NOMO-1 treated with dmso at 0.1 percent for 144 hours (cell line): ENCODE measurements at regions not wholly inside any gene's neighbourhood (a gene's known extent, or its start where the extent isn't known, plus 50 kb on each side); places are given as distances from the start of the nearest gene placed in this dataset.

Source experiments
- DNase-seq: peaks from one replicate; lab custom pipeline; 2025; ENCODE audit not compliant: unreplicated experiment; lab: John Stamatoyannopoulos, UW

GRCh38 chr22:44424359-44424682 is 73.7 kb downstream of the RTL6 start:
- no peak for DNase-seq

GRCh38 chr22:44423556-44424358 is 74.3 kb downstream of the RTL6 start:
- no peak for DNase-seq

GRCh38 chr22:44422746-44423380 is 75.2 kb downstream of the RTL6 start:
- DNase-seq = no peak

DNA sequence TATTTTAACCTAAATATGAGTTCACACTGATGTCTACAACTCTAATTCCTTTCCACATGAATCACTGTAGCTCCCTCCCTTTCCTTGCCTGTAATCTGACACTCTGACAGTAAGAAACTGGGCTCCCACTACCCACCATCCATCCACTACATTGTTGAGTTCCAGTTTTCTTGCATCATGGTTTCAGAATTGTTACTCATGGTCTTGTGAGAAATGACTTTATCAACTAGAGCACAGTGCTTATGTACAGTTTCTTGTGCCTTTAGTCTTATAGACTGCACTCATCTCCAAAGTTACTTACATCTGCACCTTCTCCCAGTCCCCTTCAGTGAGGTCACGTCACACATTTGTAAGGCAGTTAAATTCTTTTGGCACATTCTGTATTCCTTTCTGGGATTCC is 78.6 kb downstream of the RTL6 start:
- no peak for DNase-seq

DNA sequence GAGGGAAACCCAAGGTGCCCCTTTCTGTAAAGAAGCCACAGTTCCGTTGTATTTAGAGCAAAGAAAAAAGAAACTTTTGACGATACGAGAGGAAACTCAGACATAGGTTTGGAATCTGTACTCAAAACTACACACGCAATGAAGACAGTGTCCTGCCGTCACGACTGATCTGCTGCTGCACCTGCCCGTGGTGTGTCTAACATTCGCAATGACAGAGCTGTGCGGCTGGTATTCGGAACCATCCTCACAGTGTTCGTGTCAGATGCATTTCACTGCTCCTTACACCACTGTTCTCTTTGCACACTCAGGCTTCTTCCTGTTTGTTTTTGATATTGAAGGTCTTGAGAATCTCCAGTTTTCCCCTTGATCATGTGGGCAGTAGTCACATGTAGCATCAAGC is 84.8 kb downstream of the RTL6 start:
- DNase-seq = no peak

GRCh38 chr22:44412136-44412731 is 85.8 kb downstream of the RTL6 start:
- no peak for DNase-seq

DNA sequence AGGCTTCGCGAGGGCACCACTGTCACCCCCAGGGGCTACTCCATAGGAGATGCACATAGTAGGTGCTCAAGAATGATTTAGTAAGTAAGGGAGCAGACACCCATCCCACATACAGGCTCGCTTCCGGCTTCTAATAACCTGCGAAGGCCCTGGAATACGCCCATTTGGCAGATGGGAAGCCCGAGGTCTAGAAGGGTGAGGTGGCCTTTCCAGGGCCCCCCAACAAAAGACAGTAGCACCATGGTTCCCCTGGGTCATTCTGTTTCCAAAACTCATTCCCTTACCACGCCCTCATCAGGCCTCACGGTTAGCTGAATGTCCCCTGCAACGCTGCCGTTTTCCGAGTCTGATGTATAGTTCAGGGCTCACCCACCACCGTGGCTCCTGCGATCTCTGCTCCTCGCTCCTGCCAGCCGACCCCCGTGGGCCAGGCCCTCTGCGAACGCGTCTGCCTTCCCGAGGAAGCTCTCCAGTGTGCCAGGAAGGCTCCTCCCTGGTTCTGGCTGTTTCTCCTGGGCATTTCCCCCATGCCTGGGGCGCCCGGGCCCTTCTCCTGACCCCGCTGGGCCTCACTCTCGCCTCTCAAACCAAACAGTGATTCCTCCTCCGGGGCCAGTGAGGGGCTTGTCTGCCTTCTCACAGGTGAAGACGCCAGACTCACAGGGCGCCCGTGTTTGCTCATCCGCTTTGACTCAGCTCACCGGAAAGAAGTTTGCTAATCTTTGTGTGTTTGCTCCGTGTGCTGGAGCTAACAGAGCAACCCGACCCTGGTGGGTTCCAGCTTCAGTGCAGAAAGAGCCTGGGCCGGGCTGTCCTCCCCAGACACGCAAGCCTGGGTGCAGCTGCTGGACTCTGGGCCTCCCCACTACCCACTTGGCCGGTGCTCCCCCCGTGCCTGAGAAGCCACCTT is 86.6 kb downstream of the RTL6 start:
- no peak for DNase-seq

DNA sequence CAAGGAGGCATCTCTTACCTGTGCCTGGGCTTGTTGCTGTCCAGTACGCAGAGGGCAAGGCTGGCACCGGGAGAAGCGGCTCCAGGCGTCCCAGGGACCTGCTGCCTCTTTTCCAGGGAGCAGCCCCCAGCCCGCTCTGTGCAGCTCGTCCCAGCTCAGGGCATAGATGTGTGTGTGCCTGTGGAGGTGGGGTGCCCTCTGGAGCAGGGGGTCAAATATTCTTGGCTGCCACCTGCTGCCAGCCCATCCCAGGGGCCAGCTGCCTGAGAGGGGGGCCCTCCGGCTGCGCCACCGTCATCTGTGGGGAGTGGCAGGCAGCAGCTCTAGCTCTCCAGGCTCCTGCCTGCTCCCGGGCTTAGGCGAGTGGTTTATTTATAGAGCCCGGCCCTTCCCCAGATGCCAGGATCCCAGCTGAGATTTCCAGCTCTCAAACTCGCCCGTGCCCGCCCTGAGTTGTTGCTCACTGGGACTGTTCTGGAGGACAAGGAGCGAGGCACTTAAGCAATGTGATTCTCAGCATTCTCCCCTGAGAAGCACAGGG is 87.5 kb downstream of the RTL6 start:
- DNase-seq = no peak

GRCh38 chr22:44409974-44410316 is 88.1 kb downstream of the RTL6 start:
- no peak for DNase-seq

GRCh38 chr22:44409211-44409973 is 88.6 kb downstream of the RTL6 start:
- DNase-seq = no peak

- no peak for DNase-seq
These were observed 89.2 kb downstream of the RTL6 start for GRCh38 chr22:44408829-44409192.

GRCh38 chr22:44407987-44408828 is 89.8 kb downstream of the RTL6 start:
- no peak for DNase-seq

GRCh38 chr22:44407171-44407986 is 90.7 kb downstream of the RTL6 start:
- no peak for DNase-seq

GRCh38 chr22:44406341-44407170 is 91.5 kb downstream of the RTL6 start:
- no peak for DNase-seq

- no peak for DNase-seq
These were observed 92.4 kb downstream of the RTL6 start for GRCh38 chr22:44405661-44406060.

- DNase-seq = no peak
These were observed 91.7 kb upstream of the SHISAL1 start for GRCh38 chr22:44404341-44405020.

DNA sequence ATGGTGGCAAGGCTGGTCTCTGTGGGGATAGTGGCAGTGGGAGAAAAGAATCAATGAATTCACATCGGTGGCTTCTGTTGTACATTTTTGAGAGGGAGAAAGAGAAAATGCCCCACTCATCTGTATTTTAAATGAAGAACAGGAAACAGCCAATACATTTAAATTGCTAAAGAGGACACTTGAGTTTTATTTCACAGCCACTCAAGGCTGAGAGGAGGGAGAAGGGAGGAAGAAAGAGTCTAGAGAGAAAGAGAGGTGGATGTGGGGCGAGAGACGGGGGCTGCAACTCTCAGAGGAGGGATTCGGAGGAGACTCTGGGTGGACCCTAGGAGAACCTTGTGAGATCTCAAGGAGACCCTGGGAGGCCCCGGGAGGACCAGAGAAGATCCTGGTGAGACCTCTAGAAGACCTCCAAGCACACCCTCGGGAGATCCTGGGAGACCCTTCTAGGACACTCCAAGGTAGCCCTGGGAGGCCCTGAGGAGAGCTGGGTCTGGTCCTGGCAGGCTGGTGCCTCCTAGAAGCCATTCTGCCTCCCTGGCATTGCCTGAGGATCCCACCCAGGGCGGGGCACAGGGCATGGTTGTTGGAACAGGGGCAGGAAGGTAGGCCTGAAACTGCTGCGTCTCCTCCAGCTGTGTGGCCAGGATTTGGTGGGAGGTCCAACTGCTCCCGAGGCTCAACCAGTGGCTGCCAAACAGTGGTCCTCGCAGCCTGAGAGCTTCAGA is 91.0 kb upstream of the SHISAL1 start:
- DNase-seq = no peak
